Parathyroid adenoma (tissue), 2 donors: ENCODE measurements at regions not wholly inside any gene's neighbourhood (a gene's known extent, or its start where the extent isn't known, plus 50 kb on each side); places are given as distances from the start of the nearest gene placed in this dataset.

ENCODE experiments used
- H2AFZ ChIP-seq: fragments of 300-600 bp; sonication (generic); one replicate; pipeline ENCODE4 v1.7.0; 2017; ENCODE audit warnings: antibody characterized with exemption, mild to moderate bottlenecking
- H3K27ac ChIP-seq: fragments of 300-600 bp; sonication (generic); one replicate; pipeline ENCODE4 v1.7.0; 2017
- H3K27me3 ChIP-seq: fragments of 300-600 bp; sonication (generic); one replicate; pipeline ENCODE4 v1.7.0; 2017; ENCODE audit warnings: low read length; ENCODE audit not compliant: control insufficient read depth, insufficient read depth
- H3K36me3 ChIP-seq: fragments of 300-600 bp; sonication (generic); one replicate; pipeline ENCODE4 v1.7.0; 2017; ENCODE audit warnings: low read length; ENCODE audit not compliant: control insufficient read depth, insufficient read depth
- H3K4me1 ChIP-seq: fragments of 300-600 bp; sonication (generic); one replicate; pipeline ENCODE4 v1.7.0; 2017; ENCODE audit warnings: control low read depth
- H3K4me2 ChIP-seq: fragments of 300-600 bp; sonication (generic); one replicate; pipeline ENCODE4 v1.7.0; 2017; ENCODE audit warnings: low read length
- H3K4me3 ChIP-seq: fragments of 300-600 bp; sonication (generic); one replicate; pipeline ENCODE4 v1.7.0; 2017; ENCODE audit warnings: low read depth, low read length
- H3K79me2 ChIP-seq: fragments of 300-600 bp; sonication (generic); one replicate; pipeline ENCODE4 v1.7.0; 2017; ENCODE audit warnings: control low read depth
- H3K9ac ChIP-seq: fragments of 300-600 bp; sonication (generic); one replicate; pipeline ENCODE4 v1.7.0; 2017; ENCODE audit warnings: mild to moderate bottlenecking
- H3K9me3 ChIP-seq: fragments of 300-600 bp; sonication (generic); one replicate; pipeline ENCODE4 v1.7.0; 2017; ENCODE audit warnings: low read length; ENCODE audit not compliant: control insufficient read depth
- CTCF ChIP-seq: fragments of 300-600 bp; sonication (generic); IDR thresholded peaks from one replicate; pipeline ENCODE4 v1.7.0; 2017; ENCODE audit warnings: antibody characterized with exemption, mild to moderate bottlenecking
- donor health status: primary hyperparathyroidism.

GRCh38 chr7:124514471-124514870 lies 251.1 kb downstream of the GPR37 start:
- Histone ChIP-seq H3K79me2 (no peaks in the 10 kb centered on the region), H3K27ac (no peak overlapping the region), H3K36me3 (no peaks in the 10 kb centered on the region), H3K9me3 (peaks cover 2% of the 10 kb centered on the region), H3K9ac (no peak overlapping the region), H3K4me3 (no peak overlapping the region), H3K4me2 (no peak overlapping the region), H2AFZ (no peak overlapping the region), H3K27me3 (no peaks in the 10 kb centered on the region), H3K4me1 (no peaks in the 10 kb centered on the region)
- no peak for TF ChIP-seq CTCF

GRCh38 chr7:124497176-124497575 lies 268.4 kb downstream of the GPR37 start:
- no peaks in the 10 kb centered on the region for H3K27me3 ChIP-seq
- H3K36me3 ChIP-seq: no peaks in the 10 kb centered on the region
- no peak overlapping the region for H3K4me2 ChIP-seq
- no peak overlapping the region for H3K9ac ChIP-seq
- TF ChIP-seq CTCF: no peak
- H2AFZ ChIP-seq: no peak overlapping the region
- H3K79me2 ChIP-seq: no peaks in the 10 kb centered on the region
- no peaks in the 10 kb centered on the region for H3K4me1 ChIP-seq
- H3K9me3 ChIP-seq: no peaks in the 10 kb centered on the region
- no peak overlapping the region for H3K27ac ChIP-seq
- H3K4me3 ChIP-seq: no peak overlapping the region

- Histone ChIP-seq H3K36me3 (no peaks in the 10 kb centered on the region), H2AFZ (no peak overlapping the region), H3K4me2 (peak overlapping the region; percentile 27), H3K27me3 (no peaks in the 10 kb centered on the region), H3K4me1 (no peaks in the 10 kb centered on the region), H3K27ac (no peak overlapping the region), H3K9ac (no peak overlapping the region), H3K79me2 (no peaks in the 10 kb centered on the region), H3K9me3 (no peaks in the 10 kb centered on the region), H3K4me3 (peak overlapping the region; percentile 19)
- TF ChIP-seq CTCF: no peak
Measured at GRCh38 chr7:124489925-124490324, 275.7 kb downstream of the GPR37 start.

GRCh38 chr7:124489082-124489819 lies 276.3 kb downstream of the GPR37 start:
- Histone ChIP-seq H3K79me2 (no peaks in the 10 kb centered on the region), H3K9ac (no peak overlapping the region), H3K4me1 (no peaks in the 10 kb centered on the region), H3K4me2 (no peak overlapping the region), H3K4me3 (no peak overlapping the region), H3K36me3 (no peaks in the 10 kb centered on the region), H3K27ac (no peak overlapping the region), H2AFZ (no peak overlapping the region), H3K27me3 (no peaks in the 10 kb centered on the region), H3K9me3 (no peaks in the 10 kb centered on the region)
- TF ChIP-seq CTCF: no peak

- no peaks in the 10 kb centered on the region for H3K27me3 ChIP-seq
- no peaks in the 10 kb centered on the region for H3K79me2 ChIP-seq
- H3K4me1 ChIP-seq: no peaks in the 10 kb centered on the region
- no peaks in the 10 kb centered on the region for H3K9me3 ChIP-seq
- no peak overlapping the region for H3K9ac ChIP-seq
- H3K27ac ChIP-seq: no peak overlapping the region
- H3K36me3 ChIP-seq: no peaks in the 10 kb centered on the region
- no peak for TF ChIP-seq CTCF
- H3K4me3 ChIP-seq: no peak overlapping the region
- no peak overlapping the region for H2AFZ ChIP-seq
- H3K4me2 ChIP-seq: no peak overlapping the region
Measured at GRCh38 chr7:124482229-124482628, 283.4 kb downstream of the GPR37 start.
